ENCODE measurements at regions not wholly inside any gene's neighbourhood (a gene's known extent, or its start where the extent isn't known, plus 50 kb on each side); places are given as distances from the start of the nearest gene placed in this dataset.

DNA sequence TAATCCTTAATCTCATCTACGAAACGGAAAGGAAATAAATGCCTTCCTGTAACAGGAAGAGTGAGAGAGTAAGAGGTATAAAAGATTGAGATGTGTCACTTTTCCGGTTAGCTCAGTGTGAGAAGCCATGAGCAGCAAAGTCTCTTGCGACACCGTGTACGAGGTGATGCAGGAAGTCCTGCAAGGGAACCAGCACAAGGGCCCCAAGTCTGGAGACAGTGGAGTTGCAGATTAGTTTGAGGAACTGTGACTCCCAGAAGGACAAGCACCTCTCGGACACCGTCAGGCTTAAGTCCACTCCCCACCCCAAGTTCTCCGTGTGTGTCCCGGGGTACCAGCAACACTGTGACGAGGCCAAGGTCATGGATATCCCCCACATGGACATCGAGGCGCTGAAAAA is 592.3 kb upstream of the ADGRL2 start:
- Histone ChIP-seq H3K4me3 (no peak overlapping the region), H3K36me3 (no peaks in the 10 kb centered on the region), H3K27ac (no peak overlapping the region), H3K9me3 (no peaks in the 10 kb centered on the region), H3K4me1 (no peaks in the 10 kb centered on the region), H3K27me3 (no peaks in the 10 kb centered on the region)
- no peak for DNase-seq (ENCODE audit: low spot score)
- TF ChIP-seq CTCF (IDR thresholded peaks at IDR 0.05) = no peak

DNA sequence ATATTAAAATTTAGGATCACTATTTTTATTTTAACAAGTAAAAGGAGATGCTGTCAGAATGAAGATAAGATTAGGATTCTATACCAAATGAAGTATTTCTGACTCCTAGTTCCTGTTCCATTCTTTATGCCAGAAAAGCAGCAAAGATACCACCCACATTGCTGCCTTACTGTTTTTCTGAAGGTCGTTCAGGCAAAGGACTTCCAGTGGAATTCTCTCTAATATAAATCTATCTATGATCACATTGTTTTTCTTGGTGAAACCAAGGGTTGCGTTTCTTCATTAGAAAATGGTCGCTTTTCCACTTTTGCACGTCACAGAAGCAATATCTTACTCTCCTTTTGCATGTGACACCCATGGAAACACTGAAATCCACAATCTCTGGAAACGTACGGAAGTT is 594.8 kb upstream of the ADGRL2 start:
- no peak for DNase-seq (ENCODE audit: low spot score)
- no peaks in the 10 kb centered on the region for H3K4me1 ChIP-seq
- H3K27ac ChIP-seq = no peak overlapping the region
- H3K9me3 ChIP-seq = no peaks in the 10 kb centered on the region
- no peaks in the 10 kb centered on the region for H3K36me3 ChIP-seq
- no peaks in the 10 kb centered on the region for H3K27me3 ChIP-seq
- no peak overlapping the region for H3K4me3 ChIP-seq
- TF ChIP-seq CTCF (IDR thresholded peaks at IDR 0.05) = no peak

- Histone ChIP-seq H3K27ac (no peak overlapping the region), H3K36me3 (no peaks in the 10 kb centered on the region), H3K4me1 (no peaks in the 10 kb centered on the region), H3K9me3 (no peaks in the 10 kb centered on the region), H3K4me3 (no peak overlapping the region), H3K27me3 (no peaks in the 10 kb centered on the region)
- no peak for DNase-seq (ENCODE audit: low spot score)
- TF ChIP-seq CTCF (IDR thresholded peaks at IDR 0.05) = no peak
Measured at GRCh38 chr1:81201779-81202178, 599.0 kb upstream of the ADGRL2 start.

DNA sequence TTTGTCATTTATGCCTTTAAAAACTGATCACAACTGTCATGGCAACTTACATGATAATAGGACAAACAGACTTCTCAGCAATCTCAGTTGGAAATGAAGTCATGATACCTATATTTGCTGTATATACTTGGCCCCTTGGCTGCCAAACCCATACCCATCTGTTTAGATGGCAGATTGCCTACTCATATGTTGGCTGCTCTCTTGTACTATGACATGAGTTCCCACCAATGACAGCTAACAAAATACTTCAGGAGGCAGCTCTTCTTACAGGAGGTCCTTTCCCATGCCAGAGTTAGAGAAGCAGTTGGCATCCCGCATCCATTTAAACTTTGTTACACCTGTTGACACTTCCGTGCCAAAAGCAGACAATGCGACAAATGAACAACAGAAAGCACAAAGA is 603.1 kb upstream of the ADGRL2 start:
- Histone ChIP-seq H3K4me1 (no peaks in the 10 kb centered on the region), H3K9me3 (no peaks in the 10 kb centered on the region), H3K36me3 (no peaks in the 10 kb centered on the region), H3K27me3 (no peaks in the 10 kb centered on the region), H3K4me3 (no peak overlapping the region), H3K27ac (no peak overlapping the region)
- no peak for DNase-seq (ENCODE audit: low spot score)
- TF ChIP-seq CTCF (IDR thresholded peaks at IDR 0.05) = no peak

- no peak for TF ChIP-seq CTCF (IDR thresholded peaks at IDR 0.05)
- Histone ChIP-seq H3K4me1 (no peaks in the 10 kb centered on the region), H3K9me3 (no peaks in the 10 kb centered on the region), H3K27ac (no peak overlapping the region), H3K27me3 (no peaks in the 10 kb centered on the region), H3K36me3 (no peaks in the 10 kb centered on the region), H3K4me3 (no peak overlapping the region)
- no peak for DNase-seq (ENCODE audit: low spot score)
Measured at GRCh38 chr1:81192647-81193642, 607.8 kb upstream of the ADGRL2 start.

All from right atrium auricular region (tissue), 2 donors.